ENCODE measurements at regions not wholly inside any gene's neighbourhood (a gene's known extent, or its start where the extent isn't known, plus 50 kb on each side); places are given as distances from the start of the nearest gene placed in this dataset.

GRCh38 chr10:7475939-7476338 is 65.1 kb upstream of the SFMBT2 start:
- TF ChIP-seq CTCF (IDR thresholded peaks at IDR 0.05 in 8 of 11, conservative IDR thresholded peaks at IDR 0.05 in 3 of 11), result no peak
- TF ChIP-seq POLR2AphosphoS5 (IDR thresholded peaks at IDR 0.05), result no peak
- TF ChIP-seq POLR2A (IDR thresholded peaks at IDR 0.05), result no peak

Measured in spleen (tissue), 7 donors.